Endodermal cell (in vitro differentiated cells): ENCODE measurements at regions not wholly inside any gene's neighbourhood (a gene's known extent, or its start where the extent isn't known, plus 50 kb on each side); places are given as distances from the start of the nearest gene placed in this dataset.
A peak's percentile ranks its signal among the peaks of the same experiment; 100 is the strongest.

Source experiments
- DNase-seq: peaks from one replicate; pipeline ENCODE4 v3.0.0-alpha.2; 2017
- H3K27ac ChIP-seq: 2 replicates; pipeline ENCODE4 v1.5.1; 2013; ENCODE audit warnings: mild to moderate bottlenecking, low read depth, low read length, moderate library complexity
- H3K27me3 ChIP-seq: 2 replicates; pipeline ENCODE4 v1.6.1; 2013; ENCODE audit warnings: mild to moderate bottlenecking, low read length, moderate library complexity; ENCODE audit not compliant: insufficient read depth, control insufficient read depth, poor library complexity, severe bottlenecking
- H3K36me3 ChIP-seq: 2 replicates; pipeline ENCODE4 v1.7.0; 2013; ENCODE audit warnings: mild to moderate bottlenecking, low read length, moderate library complexity; ENCODE audit not compliant: control insufficient read depth, insufficient read depth
- H3K4me1 ChIP-seq: one replicate; pipeline ENCODE4 v1.7.0; 2013; ENCODE audit warnings: low read length; ENCODE audit not compliant: control insufficient read depth, insufficient read depth
- H3K4me3 ChIP-seq: 2 replicates; pipeline ENCODE4 v1.5.1; 2013; ENCODE audit warnings: mild to moderate bottlenecking, low read length, moderate library complexity
- H3K9ac ChIP-seq: 2 replicates; pipeline ENCODE4 v1.6.1; 2013; ENCODE audit warnings: mild to moderate bottlenecking, low read length, moderate library complexity; ENCODE audit not compliant: poor library complexity, severe bottlenecking; ENCODE audit errors: extremely low read depth
- H3K9me3 ChIP-seq: 2 replicates; pipeline ENCODE4 v1.6.1; 2013; ENCODE audit warnings: mild to moderate bottlenecking, low read length, moderate library complexity; ENCODE audit not compliant: control insufficient read depth
- H3K27ac Mint-ChIP-seq: 2 replicates; pipeline ENCODE4 v1.8.0; 2020; ENCODE audit warnings: mixed read lengths
- H3K27me3 Mint-ChIP-seq: 2 replicates; pipeline ENCODE4 v1.8.0; 2021; ENCODE audit warnings: mild to moderate bottlenecking, mixed read lengths; ENCODE audit not compliant: insufficient read depth
- H3K36me3 Mint-ChIP-seq: 2 replicates; pipeline ENCODE4 v1.8.0; 2020; ENCODE audit warnings: low read depth, mixed read lengths
- H3K4me1 Mint-ChIP-seq: 2 replicates; pipeline ENCODE4 v1.8.0; 2020; ENCODE audit warnings: mixed read lengths
- H3K4me3 Mint-ChIP-seq: 2 replicates; pipeline ENCODE4 v1.8.0; 2020; ENCODE audit warnings: mild to moderate bottlenecking, moderate library complexity, mixed read lengths
- H3K9me3 Mint-ChIP-seq: 2 replicates; pipeline ENCODE4 v1.8.0; 2020; ENCODE audit warnings: mild to moderate bottlenecking, mixed read lengths
- CTCF ChIP-seq: fragments of 200-600 bp; sonication (generic); conservative IDR thresholded peaks from 2 replicates; pipeline ENCODE4 v1.5.0; 2021; ENCODE audit warnings: antibody characterized with exemption, mild to moderate bottlenecking
- WGBS, 2 experiments: methylation state at CpG; one replicate each; pipeline versions ENCODE4 v1.1.5 to v1.1.7; 2013; ENCODE audit warnings: missing lambda C conversion rate in 2 of 2, mixed read lengths in 1 of 2; ENCODE audit not compliant: insufficient coverage in 1 of 2, insufficient read length in 1 of 2; 5-methylcytosine and 5-hydroxymethylcytosine counted together

- TF ChIP-seq CTCF = peak; percentile 75
- Mint-ChIP-seq H3K27ac (no peak overlapping the region), H3K4me3 (no peak overlapping the region), H3K4me1 (no peaks in the 10 kb centered on the region), H3K9me3 (no peaks in the 10 kb centered on the region), H3K27me3 (no peaks in the 10 kb centered on the region), H3K36me3 (no peaks in the 10 kb centered on the region)
- Histone ChIP-seq H3K36me3 (no peaks in the 10 kb centered on the region), H3K4me1 (no peaks in the 10 kb centered on the region), H3K27ac (no peak overlapping the region), H3K27me3 (no peaks in the 10 kb centered on the region), H3K9ac (no peak overlapping the region), H3K4me3 (no peak overlapping the region), H3K9me3 (no peaks in the 10 kb centered on the region)
- peak; percentile 50 for DNase-seq
- WGBS, 2 experiments = 82% methylated on average over 3 of the region's 3 CpGs; no CpG with 5 or more reads in 1 of the 2 experiments
Measured at GRCh38 chr21:16608209-16608830, 878.5 kb downstream of the USP25 start.

GRCh38 chr21:16619281-16619680 lies 889.5 kb downstream of the USP25 start:
- WGBS, 2 experiments = 90 to 100% methylated on average over 1 of the region's 2 CpGs
- no peak overlapping the region for H3K27ac ChIP-seq
- H3K27ac Mint-ChIP-seq = no peak overlapping the region
- DNase-seq = no peak
- no peaks in the 10 kb centered on the region for H3K9me3 ChIP-seq
- H3K27me3 ChIP-seq = no peaks in the 10 kb centered on the region
- H3K9ac ChIP-seq = no peak overlapping the region
- H3K4me1 ChIP-seq = no peaks in the 10 kb centered on the region
- TF ChIP-seq CTCF = no peak
- H3K4me3 Mint-ChIP-seq = no peak overlapping the region
- H3K4me3 ChIP-seq = no peak overlapping the region
- peaks cover 7% of the 10 kb centered on the region for H3K9me3 Mint-ChIP-seq
- no peaks in the 10 kb centered on the region for H3K4me1 Mint-ChIP-seq
- H3K36me3 Mint-ChIP-seq = no peaks in the 10 kb centered on the region
- no peaks in the 10 kb centered on the region for H3K27me3 Mint-ChIP-seq
- H3K36me3 ChIP-seq = no peaks in the 10 kb centered on the region

DNA sequence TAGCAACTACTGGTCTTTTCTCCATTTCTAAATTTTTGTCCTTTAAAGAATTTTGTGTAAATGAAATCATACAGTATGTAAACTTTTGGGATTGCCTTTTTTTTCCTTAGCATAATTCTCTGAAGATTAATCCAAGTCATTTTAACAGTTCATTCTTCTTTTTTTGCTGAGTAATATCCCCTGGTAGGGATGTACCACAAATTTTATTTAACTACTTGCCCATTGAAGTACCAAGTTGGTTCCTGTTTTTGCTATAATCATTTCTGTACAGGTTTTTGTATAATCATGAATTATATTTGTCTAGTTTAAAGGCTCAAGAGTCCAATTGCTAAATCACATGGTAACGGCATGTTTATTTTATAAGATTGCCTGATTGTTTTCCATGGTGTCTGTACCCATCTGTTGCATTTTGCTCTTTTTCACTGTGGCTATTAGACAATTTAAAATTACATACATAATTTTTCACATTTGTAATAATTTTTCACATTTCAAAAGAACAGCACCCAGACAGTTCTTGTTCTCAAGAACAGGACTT lies 891.1 kb downstream of the USP25 start:
- no peaks in the 10 kb centered on the region for H3K27me3 ChIP-seq
- peaks cover 7% of the 10 kb centered on the region for H3K9me3 Mint-ChIP-seq
- no peaks in the 10 kb centered on the region for H3K4me1 Mint-ChIP-seq
- H3K4me3 Mint-ChIP-seq = no peak overlapping the region
- no peaks in the 10 kb centered on the region for H3K27me3 Mint-ChIP-seq
- H3K9me3 ChIP-seq = no peaks in the 10 kb centered on the region
- no peak overlapping the region for H3K4me3 ChIP-seq
- no peak for DNase-seq
- 93% methylated on average over 1 of the region's 1 CpG; no CpG with 5 or more reads in 1 of the 2 experiments for WGBS, 2 experiments
- H3K27ac Mint-ChIP-seq = no peak overlapping the region
- H3K9ac ChIP-seq = no peak overlapping the region
- no peak overlapping the region for H3K27ac ChIP-seq
- no peaks in the 10 kb centered on the region for H3K36me3 Mint-ChIP-seq
- H3K4me1 ChIP-seq = no peaks in the 10 kb centered on the region
- TF ChIP-seq CTCF = no peak
- no peaks in the 10 kb centered on the region for H3K36me3 ChIP-seq
